CD4-positive, alpha-beta memory T cell (primary cell): ENCODE measurements at regions not wholly inside any gene's neighbourhood (a gene's known extent, or its start where the extent isn't known, plus 50 kb on each side); places are given as distances from the start of the nearest gene placed in this dataset.

ENCODE experiments used
- CTCF ChIA-PET: fragments of 350-600 bp; sonication (Branson Sonifier 250); formaldehyde crosslinking; loops from one replicate; lab custom pipeline; 2021; ENCODE audit warnings: inconsistent platforms; ENCODE audit not compliant: partially characterized antibody; lab: Charles Lee
- POLR2A ChIA-PET: fragments of 350-600 bp; sonication (Branson Sonifier 250); formaldehyde crosslinking; loops from one replicate; lab custom pipeline; 2021; ENCODE audit not compliant: partially characterized antibody; lab: Charles Lee
- DNase-seq, 5 donors: peaks; one replicate each; pipeline versions ENCODE4 v3.0.0 to v3.0.0-alpha.2; 2020 to 2022; ENCODE audit warnings: mixed read lengths in 1 of 5
- H3K27ac ChIP-seq: one replicate; pipeline ENCODE4 v1.7.0; 2013; ENCODE audit warnings: low read depth, low read length
- H3K27me3 ChIP-seq: 2 replicates; pipeline ENCODE4 v1.7.0; 2013; ENCODE audit warnings: mild to moderate bottlenecking, low read length, moderate library complexity; ENCODE audit not compliant: insufficient read depth
- H3K36me3 ChIP-seq: 2 replicates; pipeline ENCODE4 v1.7.0; 2013; ENCODE audit warnings: mild to moderate bottlenecking, low read length, moderate library complexity; ENCODE audit not compliant: insufficient read depth
- H3K4me1 ChIP-seq: 2 replicates; pipeline ENCODE4 v1.7.0; 2013; ENCODE audit warnings: mild to moderate bottlenecking, low read length, moderate library complexity; ENCODE audit not compliant: insufficient read depth
- H3K4me3 ChIP-seq, 2 donors: one replicate each; pipeline ENCODE4 v1.7.0; 2013; ENCODE audit warnings: low read length in 2 of 2, mild to moderate bottlenecking in 1 of 2
- H3K9me3 ChIP-seq, 2 donors: one replicate each; pipeline ENCODE4 v1.7.0; 2013; ENCODE audit warnings: low read length in 2 of 2, control low read depth in 1 of 2; ENCODE audit not compliant: control insufficient read depth in 1 of 2
- H3K27ac Mint-ChIP-seq, 7 donors: one replicate each; pipeline ENCODE4 v1.8.0; 2020 to 2021; ENCODE audit warnings: mixed read lengths in 7 of 7, mild to moderate bottlenecking in 6 of 7, inconsistent platforms in 3 of 7, moderate library complexity in 3 of 7
- H3K27me3 Mint-ChIP-seq, 2 donors: one replicate each; pipeline ENCODE4 v1.8.0; 2020 to 2021; ENCODE audit warnings: mixed read lengths in 2 of 2
- H3K36me3 Mint-ChIP-seq, 2 donors: one replicate each; pipeline ENCODE4 v1.8.0; 2020 to 2021; ENCODE audit warnings: mixed read lengths in 2 of 2, inconsistent platforms in 1 of 2, mild to moderate bottlenecking in 1 of 2
- H3K4me1 Mint-ChIP-seq, 4 donors: one replicate each; pipeline ENCODE4 v1.8.0; 2020 to 2021; ENCODE audit warnings: mixed read lengths in 4 of 4, mild to moderate bottlenecking in 1 of 4
- H3K4me3 Mint-ChIP-seq, 8 donors: one replicate each; pipeline ENCODE4 v1.8.0; 2020 to 2021; ENCODE audit warnings: mixed read lengths in 8 of 8, mild to moderate bottlenecking in 7 of 8, moderate library complexity in 6 of 8, inconsistent platforms in 3 of 8
- H3K9me3 Mint-ChIP-seq, 8 donors: one replicate each; pipeline ENCODE4 v1.8.0; 2020 to 2021; ENCODE audit warnings: mixed read lengths in 8 of 8, mild to moderate bottlenecking in 5 of 8, inconsistent platforms in 3 of 8, moderate library complexity in 1 of 8
- intact Hi-C: fragments of 100-400 bp; cut with micrococcal nuclease; formaldehyde crosslinking; loops from one replicate; pipeline ENCODE4 v1.15.1; 2023

GRCh38 chr12:105555556-105556295, 225.2 kb downstream of the C12orf75 start:
- POLR2A ChIA-PET = no interaction called here
- Histone ChIP-seq H3K4me3 (no peak overlapping the region), H3K36me3 (no peaks in the 10 kb centered on the region), H3K27ac (no peak overlapping the region), H3K4me1 (no peaks in the 10 kb centered on the region), H3K27me3 (no peaks in the 10 kb centered on the region), H3K9me3 (no peaks in the 10 kb centered on the region)
- Mint-ChIP-seq H3K27ac (no peak overlapping the region), H3K4me3 (no peak overlapping the region), H3K4me1 (no peaks in the 10 kb centered on the region), H3K36me3 (no peaks in the 10 kb centered on the region), H3K27me3 (peaks cover 0 to 5% of the 10 kb centered on the region in 2 donors), H3K9me3 (peaks cover 0 to 1% (median 0%) of the 10 kb centered on the region in 8 donors)
- intact Hi-C loops = no loop called here
- CTCF ChIA-PET = no interaction called here
- DNase-seq = no peak

- peaks cover 0 to 3% of the 10 kb centered on the region in 2 donors for H3K27me3 Mint-ChIP-seq
- CTCF ChIA-PET = no interaction called here
- DNase-seq = no peak
- POLR2A ChIA-PET = no interaction called here
- no peaks in the 10 kb centered on the region for H3K4me1 Mint-ChIP-seq
- H3K27ac Mint-ChIP-seq = no peak overlapping the region
- H3K36me3 Mint-ChIP-seq = no peaks in the 10 kb centered on the region
- Histone ChIP-seq H3K27ac (no peak overlapping the region), H3K36me3 (no peaks in the 10 kb centered on the region), H3K9me3 (no peaks in the 10 kb centered on the region), H3K27me3 (no peaks in the 10 kb centered on the region), H3K4me1 (no peaks in the 10 kb centered on the region), H3K4me3 (no peak overlapping the region)
- H3K9me3 Mint-ChIP-seq = peaks cover 0 to 2% (median 0%) of the 10 kb centered on the region in 8 donors
- H3K4me3 Mint-ChIP-seq = no peak overlapping the region
- intact Hi-C loops = no loop called here
Observed at GRCh38 chr12:105559310-105559709, 228.8 kb downstream of the C12orf75 start.

DNA sequence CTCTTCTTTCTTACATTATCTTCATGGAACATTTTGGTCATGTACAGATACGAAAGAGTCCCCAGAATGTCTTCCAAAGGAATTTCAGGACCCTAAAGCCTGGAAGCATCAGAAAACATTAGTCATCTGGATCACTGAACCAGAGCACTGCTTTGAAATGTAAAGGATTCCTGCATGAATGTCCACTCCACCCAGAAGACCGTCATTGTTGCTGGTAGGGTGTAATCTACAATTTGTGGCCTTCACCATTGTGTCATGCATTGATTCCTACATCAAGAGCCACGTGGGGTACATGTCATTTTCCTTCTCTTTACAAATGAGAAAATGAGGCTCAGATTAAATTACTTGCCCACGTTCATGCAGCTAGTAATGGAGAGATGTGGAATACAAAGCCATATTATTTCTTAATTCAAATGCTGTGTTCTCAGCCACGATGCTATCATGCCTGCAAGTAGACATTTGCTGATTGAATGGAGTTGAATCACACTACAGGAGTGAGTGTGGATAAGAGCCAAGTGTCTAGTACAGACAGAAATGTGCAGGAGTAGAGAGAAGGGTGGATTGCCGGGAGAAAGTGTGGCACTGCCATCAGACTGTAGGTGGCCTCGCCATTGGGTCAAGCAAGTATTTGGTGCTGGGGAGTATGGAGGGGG, 231.2 kb downstream of the C12orf75 start:
- H3K27ac Mint-ChIP-seq = no peak overlapping the region
- H3K9me3 Mint-ChIP-seq = peaks cover 0 to 2% (median 0%) of the 10 kb centered on the region in 8 donors
- H3K9me3 ChIP-seq = no peaks in the 10 kb centered on the region
- ChIA-PET POLR2A (no interaction called here), CTCF (no interaction called here)
- H3K4me3 ChIP-seq = no peak overlapping the region
- no peaks in the 10 kb centered on the region for H3K27me3 ChIP-seq
- no peak overlapping the region for H3K4me3 Mint-ChIP-seq
- peaks cover 2 to 3% of the 10 kb centered on the region in 2 donors for H3K27me3 Mint-ChIP-seq
- H3K36me3 Mint-ChIP-seq = no peaks in the 10 kb centered on the region
- H3K4me1 Mint-ChIP-seq = no peaks in the 10 kb centered on the region
- no peak for DNase-seq
- intact Hi-C loops = no loop called here
- no peak overlapping the region for H3K27ac ChIP-seq
- no peaks in the 10 kb centered on the region for H3K4me1 ChIP-seq
- H3K36me3 ChIP-seq = no peaks in the 10 kb centered on the region

DNA sequence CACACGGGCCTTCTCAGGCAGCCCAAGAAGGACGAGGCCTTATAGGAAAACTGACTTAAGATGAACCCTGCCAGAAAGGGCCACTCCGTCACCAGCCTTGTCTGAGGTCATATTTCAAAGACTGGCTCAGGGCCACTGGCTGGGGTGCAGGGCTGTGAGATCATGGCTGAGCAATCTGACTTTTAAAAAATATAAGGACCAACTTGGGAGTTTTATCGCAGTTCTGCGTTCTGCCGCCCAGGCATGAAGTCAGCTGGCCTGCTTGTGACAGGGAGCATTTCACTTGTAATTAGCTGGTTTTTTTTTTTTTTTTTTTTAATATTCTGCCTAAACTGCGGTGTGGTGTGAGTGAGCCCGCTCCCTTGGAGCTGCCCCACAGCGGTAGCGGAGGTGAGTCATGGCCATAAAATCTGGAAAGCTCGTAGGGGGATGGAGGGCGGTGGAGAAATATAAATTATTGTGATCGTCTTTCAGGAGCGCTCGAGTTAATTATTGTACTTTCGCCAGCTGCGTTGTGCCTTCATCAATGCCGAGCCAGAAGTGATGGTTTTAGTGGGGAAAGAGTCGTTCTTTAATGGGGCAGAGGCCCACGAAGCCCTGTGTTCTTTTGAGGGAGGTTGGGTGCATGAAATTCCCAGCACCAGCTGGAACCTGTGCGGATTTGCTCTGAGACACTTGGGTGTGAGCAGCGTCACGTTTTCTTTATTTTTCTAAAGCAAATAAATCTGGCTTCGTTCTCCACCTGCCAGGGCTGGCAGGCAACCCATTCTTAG, 231.9 kb downstream of the C12orf75 start:
- DNase-seq = no peak
- no peak overlapping the region for H3K27ac ChIP-seq
- no peaks in the 10 kb centered on the region for H3K9me3 ChIP-seq
- Mint-ChIP-seq H3K27me3 (peaks cover 0 to 3% of the 10 kb centered on the region in 2 donors), H3K27ac (no peak overlapping the region), H3K9me3 (peaks cover 0 to 2% (median 0%) of the 10 kb centered on the region in 8 donors), H3K4me3 (no peak overlapping the region), H3K36me3 (no peaks in the 10 kb centered on the region), H3K4me1 (no peaks in the 10 kb centered on the region)
- H3K27me3 ChIP-seq = no peaks in the 10 kb centered on the region
- POLR2A ChIA-PET = no interaction called here
- CTCF ChIA-PET = no interaction called here
- no peaks in the 10 kb centered on the region for H3K36me3 ChIP-seq
- no peak overlapping the region for H3K4me3 ChIP-seq
- intact Hi-C loops = no loop called here
- no peaks in the 10 kb centered on the region for H3K4me1 ChIP-seq

- H3K36me3 ChIP-seq = no peaks in the 10 kb centered on the region
- H3K27me3 Mint-ChIP-seq = peaks cover 0 to 3% of the 10 kb centered on the region in 2 donors
- POLR2A ChIA-PET = no interaction called here
- intact Hi-C loops = no loop called here
- DNase-seq = no peak
- no peak overlapping the region for H3K4me3 Mint-ChIP-seq
- H3K9me3 ChIP-seq = no peaks in the 10 kb centered on the region
- CTCF ChIA-PET = no interaction called here
- no peaks in the 10 kb centered on the region for H3K4me1 ChIP-seq
- H3K36me3 Mint-ChIP-seq = no peaks in the 10 kb centered on the region
- no peaks in the 10 kb centered on the region for H3K9me3 Mint-ChIP-seq
- no peaks in the 10 kb centered on the region for H3K27me3 ChIP-seq
- H3K27ac ChIP-seq = no peak overlapping the region
- no peaks in the 10 kb centered on the region for H3K4me1 Mint-ChIP-seq
- H3K27ac Mint-ChIP-seq = no peak overlapping the region
- no peak overlapping the region for H3K4me3 ChIP-seq
Observed at GRCh38 chr12:105567061-105567460, 236.6 kb downstream of the C12orf75 start.

- Mint-ChIP-seq H3K4me3 (no peak overlapping the region), H3K4me1 (no peaks in the 10 kb centered on the region), H3K36me3 (no peaks in the 10 kb centered on the region), H3K9me3 (no peaks in the 10 kb centered on the region), H3K27me3 (peaks cover 0 to 3% of the 10 kb centered on the region in 2 donors), H3K27ac (no peak overlapping the region)
- intact Hi-C loops = no loop called here
- Histone ChIP-seq H3K4me3 (no peak overlapping the region), H3K9me3 (no peaks in the 10 kb centered on the region), H3K36me3 (no peaks in the 10 kb centered on the region), H3K4me1 (no peaks in the 10 kb centered on the region), H3K27ac (no peak overlapping the region), H3K27me3 (no peaks in the 10 kb centered on the region)
- POLR2A ChIA-PET = no interaction called here
- CTCF ChIA-PET = no interaction called here
- DNase-seq = no peak
Observed at GRCh38 chr12:105569886-105570285, 239.4 kb downstream of the C12orf75 start.

GRCh38 chr12:105570944-105571343, 240.5 kb downstream of the C12orf75 start:
- no peaks in the 10 kb centered on the region for H3K36me3 ChIP-seq
- no peaks in the 10 kb centered on the region for H3K4me1 Mint-ChIP-seq
- H3K36me3 Mint-ChIP-seq = no peaks in the 10 kb centered on the region
- H3K4me1 ChIP-seq = no peaks in the 10 kb centered on the region
- H3K27me3 Mint-ChIP-seq = peaks cover 0 to 2% of the 10 kb centered on the region in 2 donors
- no peak overlapping the region for H3K4me3 ChIP-seq
- no peak overlapping the region for H3K4me3 Mint-ChIP-seq
- H3K27ac ChIP-seq = no peak overlapping the region
- no peak for DNase-seq
- POLR2A ChIA-PET = no interaction called here
- CTCF ChIA-PET = no interaction called here
- H3K9me3 ChIP-seq = no peaks in the 10 kb centered on the region
- H3K27me3 ChIP-seq = no peaks in the 10 kb centered on the region
- H3K9me3 Mint-ChIP-seq = no peaks in the 10 kb centered on the region
- H3K27ac Mint-ChIP-seq = no peak overlapping the region
- intact Hi-C loops = no loop called here
